Activated CD8-positive, alpha-beta memory T cell treated with anti-CD3 and anti-CD28 coated beads, Interleukin-2, amount 50 U/mL, for 24 hours (primary cell): ENCODE measurements at regions not wholly inside any gene's neighbourhood (a gene's known extent, or its start where the extent isn't known, plus 50 kb on each side); places are given as distances from the start of the nearest gene placed in this dataset.
"Not testable (repeated sequence)": the region's sequence is repeated elsewhere in the genome, so short reads cannot be mapped to it uniquely, and the experiment has no call there.

Experiments used
- DNase-seq: peaks from one replicate; pipeline ENCODE4 v3.0.0-alpha.2; 2020; ENCODE audit errors: extremely low read depth

DNA sequence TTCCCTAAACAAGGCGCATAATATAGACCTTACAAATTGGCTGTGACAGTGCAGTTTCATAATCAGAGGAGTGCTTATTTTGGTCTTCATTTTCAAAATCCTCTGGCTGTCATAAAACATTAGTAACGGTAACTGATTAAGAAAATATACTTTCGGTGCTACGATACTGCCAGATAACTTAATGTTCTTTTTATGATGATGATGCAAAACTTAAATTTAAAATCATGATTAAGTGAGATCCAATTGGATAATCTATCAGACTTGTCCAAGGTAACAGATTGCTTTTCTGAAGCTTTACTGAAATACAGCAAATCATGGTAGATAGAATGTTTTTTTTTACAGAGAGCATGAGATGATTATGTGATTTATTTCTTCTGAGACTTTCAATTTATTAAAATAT, 364.2 kb upstream of the CNTN3 start:
- DNase-seq: no peak

DNA sequence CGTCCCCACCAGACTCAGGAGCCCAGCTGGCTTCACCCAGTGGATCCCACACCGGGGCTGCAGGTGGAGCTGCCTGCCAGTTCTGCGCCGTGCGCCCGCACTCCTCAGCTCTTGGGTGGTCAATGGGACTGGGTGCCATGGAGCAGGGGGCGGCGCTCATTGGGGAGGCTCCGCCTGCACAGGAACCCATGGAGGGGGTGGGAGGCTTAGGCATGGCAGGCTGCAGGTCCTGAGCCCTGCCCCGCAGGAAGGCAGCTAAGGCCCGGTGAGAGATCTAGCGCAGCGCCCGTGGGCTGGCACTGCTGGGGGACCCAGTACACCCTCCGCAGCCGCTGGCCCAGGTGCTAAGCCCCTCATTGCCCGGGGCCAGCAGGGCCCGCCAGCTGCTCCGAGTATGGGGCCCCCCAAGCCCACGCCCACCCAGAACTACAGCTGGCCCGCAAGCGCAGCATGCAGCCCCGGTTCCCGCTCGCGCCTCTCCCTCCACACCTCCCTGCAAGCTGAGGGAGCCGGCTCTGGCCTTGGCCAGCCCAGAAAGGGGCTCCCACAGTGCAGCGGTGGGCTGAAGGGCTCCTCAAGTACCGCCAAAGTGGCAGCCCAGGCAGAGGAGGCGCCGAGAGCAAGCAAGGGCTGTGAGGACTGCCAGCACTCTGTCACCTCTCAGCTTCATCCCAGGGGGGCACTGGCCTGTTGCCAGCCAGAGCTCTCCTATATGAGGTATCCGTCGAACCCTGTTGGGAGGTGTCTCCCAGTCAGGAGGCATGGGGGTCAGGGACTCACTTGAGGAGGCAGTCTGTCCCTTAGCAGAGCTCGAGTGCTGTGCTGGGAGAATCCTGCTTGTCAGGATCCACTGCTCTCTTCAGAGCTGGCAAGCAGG, 370.8 kb upstream of the CNTN3 start:
- DNase-seq: not testable (repeated sequence)

DNA sequence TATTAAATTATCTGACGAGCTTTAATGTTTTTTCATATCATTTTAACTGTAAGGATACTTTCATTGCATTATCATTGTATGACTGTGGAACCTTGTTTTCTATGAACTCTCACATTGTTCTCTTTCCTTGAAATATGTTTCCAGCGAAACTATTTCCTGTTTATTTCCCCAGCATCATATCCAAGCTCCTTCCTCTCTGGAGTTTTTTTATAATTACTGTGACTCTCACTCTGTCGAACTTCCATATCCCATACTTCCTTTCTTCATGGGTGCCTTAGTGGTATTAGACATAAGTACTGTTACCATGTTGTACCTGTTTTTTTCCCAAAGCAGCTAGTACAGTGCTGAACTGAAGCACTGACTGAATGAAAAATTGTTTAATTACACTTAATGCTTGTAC, 373.6 kb upstream of the CNTN3 start:
- DNase-seq: no peak

DNA sequence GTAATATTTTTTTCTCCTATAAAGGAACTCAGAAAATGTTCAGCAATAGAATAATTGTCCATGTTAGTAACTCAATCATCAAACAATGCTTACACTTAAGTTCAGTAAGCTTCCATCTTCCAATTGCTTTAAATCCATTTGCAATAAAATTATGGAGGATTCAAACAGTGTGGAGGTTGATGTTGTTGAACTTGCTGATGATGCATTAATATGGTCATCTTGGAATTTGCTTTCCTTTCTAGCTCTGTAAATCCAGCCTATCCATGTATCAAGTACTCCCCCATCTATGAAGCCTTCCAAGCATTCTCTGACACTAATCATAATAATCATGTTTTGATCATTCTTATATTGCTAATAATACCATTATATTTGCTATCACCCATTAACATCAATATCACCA, 378.4 kb upstream of the CNTN3 start:
- DNase-seq: no peak

DNA sequence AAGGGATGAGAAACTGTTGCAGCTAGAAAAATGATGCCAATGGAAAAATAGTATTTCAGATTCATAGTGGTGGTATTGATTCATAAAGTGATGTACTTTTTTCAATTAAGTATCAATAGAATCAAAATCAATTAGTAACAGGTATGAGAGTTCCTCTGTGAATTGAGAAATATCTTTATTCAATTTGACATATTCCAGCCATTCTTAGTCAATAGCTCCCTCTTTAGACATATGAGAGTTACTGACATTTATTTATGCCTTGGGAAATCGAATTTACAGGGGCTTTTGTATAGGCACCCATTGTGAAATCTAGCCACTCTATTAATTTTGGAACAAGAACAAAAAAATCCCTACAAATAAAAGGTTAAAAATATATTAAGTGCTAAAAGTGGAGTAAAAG, 386.9 kb upstream of the CNTN3 start:
- DNase-seq: no peak

DNA sequence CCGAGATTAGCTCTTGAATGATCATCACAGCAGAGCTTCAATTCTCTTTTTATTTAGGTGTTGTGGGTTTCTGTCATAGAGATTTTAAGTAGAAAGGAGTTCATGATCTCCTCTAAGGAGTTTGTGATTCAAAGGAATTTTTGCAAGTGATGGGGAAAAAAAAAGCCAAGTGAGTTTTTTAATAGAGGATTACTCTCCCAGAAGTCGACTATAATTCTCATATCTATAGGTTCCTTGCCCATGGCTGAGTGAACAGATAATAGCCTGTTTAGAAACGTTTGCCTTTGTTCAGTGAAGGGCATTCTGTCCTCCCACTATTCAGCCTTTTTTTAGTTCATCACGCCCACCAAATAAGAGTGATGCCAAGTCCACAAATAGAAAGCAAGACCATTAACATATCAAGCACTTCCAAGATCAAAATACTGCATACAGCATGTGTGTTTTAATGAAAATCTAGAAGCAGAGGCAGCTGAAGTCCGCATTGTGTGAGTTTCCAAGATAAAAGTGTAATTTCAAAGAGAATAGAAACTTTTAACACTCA, 398.4 kb upstream of the CNTN3 start:
- DNase-seq: no peak

DNA sequence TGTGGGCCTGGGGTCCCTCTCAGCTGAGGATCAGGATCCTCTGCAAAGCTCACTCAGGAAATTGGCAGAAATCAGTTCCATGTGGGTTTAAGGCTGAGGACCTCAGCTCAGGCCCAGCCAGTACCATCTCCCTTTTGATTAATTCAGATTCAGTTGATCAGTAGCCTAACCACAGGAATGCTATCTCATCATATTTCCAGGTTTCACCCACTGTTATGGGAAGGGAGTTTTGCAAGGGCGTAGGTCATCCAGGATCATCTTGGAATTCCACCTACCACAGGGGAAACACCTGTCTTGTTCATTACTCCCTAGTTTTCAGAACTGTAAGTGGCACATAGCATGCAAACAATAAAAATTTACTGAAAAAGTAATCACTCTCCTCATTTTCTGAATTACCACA, 399.5 kb upstream of the CNTN3 start:
- DNase-seq: no peak

DNA sequence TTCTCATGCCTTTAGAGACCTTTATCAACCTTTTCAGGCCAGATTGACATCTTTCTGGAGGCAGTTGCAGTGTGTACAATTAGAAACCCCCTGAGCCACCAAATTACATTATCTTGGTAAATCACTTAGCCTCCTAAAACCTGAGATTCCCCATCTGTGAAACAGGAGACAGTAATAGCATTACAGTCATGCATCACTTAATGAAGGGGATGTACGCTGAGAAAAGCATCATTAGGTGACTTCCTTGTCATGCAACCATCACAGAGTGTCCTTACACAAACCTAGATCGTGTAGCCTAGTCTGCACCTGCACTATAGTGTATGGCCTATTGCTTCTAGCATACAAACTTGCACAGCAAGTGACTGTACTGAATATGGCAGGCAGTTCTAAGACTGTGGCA, 400.8 kb upstream of the CNTN3 start:
- DNase-seq: no peak

DNA sequence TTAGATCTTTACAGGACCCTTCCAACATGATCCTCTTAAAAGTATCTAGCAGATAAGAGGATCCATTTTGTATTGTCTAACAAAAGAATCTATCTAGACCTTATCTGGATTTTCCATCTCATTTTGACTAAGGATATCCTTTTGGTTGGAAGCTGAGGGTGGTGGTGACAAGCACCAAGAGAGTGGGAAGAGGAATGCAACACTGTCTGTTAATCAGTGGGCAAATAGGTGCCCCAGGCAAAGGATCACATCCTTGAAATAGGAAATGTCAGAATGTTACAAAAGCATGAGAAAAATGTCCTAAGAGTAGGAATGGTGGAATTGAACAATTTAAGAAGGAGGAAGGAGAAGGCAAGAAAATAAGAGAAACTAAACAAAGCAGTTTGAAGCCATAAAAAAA, 420.7 kb upstream of the CNTN3 start:
- no peak for DNase-seq

DNA sequence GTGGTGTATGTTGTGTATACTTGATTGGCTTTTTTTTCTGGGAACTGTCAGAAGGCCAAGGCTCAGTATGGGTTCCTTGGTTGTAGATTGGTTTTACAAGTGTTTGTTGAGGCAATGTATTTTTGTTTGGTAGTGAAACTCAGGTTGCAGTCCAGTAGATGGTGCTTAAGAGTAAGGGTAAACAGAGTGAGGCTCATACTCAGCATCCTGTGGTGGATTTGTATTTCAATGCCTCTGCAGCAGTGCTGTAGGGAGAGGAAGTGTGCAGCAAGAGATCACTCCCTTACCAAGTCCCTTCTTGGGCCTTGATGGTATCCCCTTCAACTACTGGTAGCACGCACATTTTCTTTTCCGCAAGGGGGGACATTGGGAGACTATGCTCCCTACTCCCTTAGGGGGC, 428.5 kb upstream of the CNTN3 start:
- DNase-seq: no peak

DNA sequence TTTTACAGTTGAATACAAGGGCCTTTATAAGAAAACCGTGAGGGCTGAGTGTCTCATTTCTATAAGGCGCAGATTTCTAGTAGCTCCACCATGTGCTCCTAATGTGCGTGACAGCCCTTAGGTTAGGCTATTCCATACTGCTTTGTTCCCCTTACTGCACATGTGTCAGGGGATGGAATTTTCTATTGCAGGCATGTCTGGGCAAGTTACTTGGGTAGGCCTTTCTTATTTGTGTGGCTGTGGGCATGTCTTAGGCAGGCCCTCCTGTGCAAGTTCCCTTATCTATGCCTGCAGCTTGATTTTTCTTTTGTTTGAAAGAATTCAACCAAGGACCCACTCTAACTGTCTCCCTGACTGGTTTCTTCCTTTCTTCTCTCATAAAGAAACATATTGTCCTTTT, 434.2 kb upstream of the CNTN3 start:
- DNase-seq: no peak

DNA sequence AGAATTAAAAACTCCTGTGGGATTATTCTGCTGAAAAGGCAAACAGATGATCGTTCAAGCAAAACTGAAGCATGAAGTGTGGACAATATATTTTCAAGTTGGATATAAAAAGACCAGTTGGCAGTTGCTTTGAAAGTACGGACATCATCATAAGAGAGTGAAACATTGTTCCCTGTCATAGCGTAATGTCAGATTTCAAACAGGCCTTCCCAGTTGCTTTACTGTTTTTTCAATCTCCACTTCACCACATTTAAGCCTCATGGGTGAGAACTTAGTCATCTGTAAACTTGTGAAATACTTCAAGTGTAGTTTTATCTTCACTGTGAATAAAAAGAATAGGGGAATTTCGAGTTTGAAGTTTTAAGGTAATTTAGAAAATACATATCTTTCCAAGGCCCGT, 435.1 kb upstream of the CNTN3 start:
- DNase-seq: no peak

DNA sequence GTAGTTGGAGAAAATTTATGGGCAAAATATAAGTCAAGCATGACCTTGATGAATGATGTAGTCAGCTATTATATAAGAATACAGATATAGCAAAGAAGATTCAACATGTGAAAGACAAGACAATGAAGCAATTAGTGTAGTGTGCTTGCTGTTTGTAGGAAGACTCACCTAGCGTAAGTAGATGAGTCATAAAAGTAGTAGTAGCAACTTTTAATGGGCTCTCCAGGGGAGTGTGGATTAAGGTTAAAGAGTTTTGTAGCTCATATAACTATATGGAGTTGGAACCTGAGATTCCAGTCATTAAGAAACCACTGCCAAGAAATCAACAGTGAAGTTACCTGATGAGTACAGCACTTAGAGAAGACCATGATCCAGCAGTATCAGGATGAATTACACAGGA, 444.7 kb upstream of the CNTN3 start:
- no peak for DNase-seq

DNA sequence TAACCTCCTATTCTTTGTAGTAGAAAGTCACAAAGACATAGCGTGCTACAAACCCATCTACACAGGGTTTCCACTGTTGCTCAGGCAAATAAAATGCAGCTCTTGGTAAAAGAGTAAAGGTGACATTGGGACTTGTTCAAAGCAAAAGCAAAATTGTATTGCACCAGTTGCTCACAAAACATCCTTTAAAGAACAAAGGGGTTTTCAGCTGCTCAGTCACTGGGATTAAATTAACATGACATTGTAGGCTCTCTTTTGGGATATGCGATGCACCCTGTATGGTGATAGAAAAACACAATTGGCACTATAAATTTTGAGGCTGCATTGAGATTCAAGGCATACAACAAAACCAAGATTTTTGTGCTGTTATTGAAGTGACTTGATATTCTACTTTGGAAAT, 447.3 kb upstream of the CNTN3 start:
- DNase-seq: no peak

DNA sequence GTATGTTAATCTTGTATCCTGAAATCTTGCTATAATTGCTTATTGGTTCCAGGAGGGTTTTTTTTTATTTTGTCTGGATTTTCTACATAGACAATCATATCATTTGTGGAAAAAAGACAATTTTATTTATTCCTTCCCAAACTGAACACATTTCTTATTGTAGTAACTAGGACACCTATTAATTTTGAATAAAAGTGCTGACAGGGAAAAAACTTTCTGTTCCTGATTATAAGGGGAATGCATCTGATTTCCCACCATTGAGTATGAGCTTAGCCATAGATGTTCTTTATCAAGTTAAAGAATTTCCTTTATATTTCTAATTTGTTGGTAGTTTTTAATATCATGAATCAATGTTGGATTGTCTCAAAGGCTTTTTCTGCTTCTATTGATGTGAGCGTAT, 460.7 kb upstream of the CNTN3 start:
- no peak for DNase-seq

DNA sequence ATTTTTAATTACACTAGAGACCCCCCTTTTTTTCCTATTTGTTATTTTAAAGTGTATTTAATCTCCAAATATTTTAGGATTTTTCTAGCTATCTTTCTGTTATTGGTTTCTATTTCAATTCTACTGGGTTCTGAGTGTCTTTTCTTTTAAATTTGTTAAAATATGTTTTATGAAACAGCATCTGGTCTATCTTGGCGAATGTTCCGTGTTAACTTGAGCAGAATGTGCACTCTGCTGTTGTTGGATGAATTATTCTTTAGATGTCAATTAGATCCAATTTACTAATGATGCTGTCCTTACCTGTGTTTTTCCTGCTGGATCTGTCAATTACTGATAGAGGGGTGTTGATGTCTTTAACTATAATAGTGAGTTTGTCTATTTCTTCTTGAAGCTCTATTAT, 462.0 kb upstream of the CNTN3 start:
- no peak for DNase-seq

DNA sequence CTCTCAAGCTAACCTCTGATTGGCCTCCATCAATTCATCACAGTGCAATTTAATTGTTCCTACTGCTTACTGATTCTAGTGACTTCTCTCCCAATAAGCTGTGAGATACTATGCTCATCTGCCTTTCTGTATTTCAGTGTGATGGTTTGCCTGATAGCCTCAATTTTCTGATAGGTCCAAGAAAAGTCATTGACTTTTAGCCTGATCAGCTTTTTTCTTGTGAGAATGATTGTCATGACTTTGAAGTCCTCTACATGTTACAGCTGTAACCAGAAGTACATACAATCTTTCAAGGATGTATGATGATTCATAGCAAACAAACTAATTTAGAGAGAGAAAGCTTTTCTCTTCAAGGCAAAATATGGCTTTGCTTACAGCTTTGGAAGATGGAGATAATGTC, 463.8 kb upstream of the CNTN3 start:
- no peak for DNase-seq

DNA sequence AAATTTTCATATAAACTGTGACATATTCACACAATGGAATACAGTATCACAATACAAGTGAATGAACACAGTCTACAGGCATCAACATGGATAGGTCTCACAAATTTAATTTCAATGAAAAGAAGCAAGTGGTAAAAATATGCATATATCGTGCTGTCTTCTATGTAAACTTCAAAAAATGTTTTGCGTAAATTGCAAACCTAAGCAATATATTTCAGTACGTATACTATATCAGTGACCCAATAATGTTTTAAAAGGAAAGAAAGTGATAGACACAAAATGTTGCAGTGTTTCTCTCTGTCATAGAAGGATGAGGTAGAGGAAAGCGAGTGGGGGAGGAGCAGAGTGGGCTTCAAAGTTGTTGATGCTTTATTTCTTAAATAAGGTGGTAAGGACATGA, 468.4 kb upstream of the CNTN3 start:
- DNase-seq: no peak

DNA sequence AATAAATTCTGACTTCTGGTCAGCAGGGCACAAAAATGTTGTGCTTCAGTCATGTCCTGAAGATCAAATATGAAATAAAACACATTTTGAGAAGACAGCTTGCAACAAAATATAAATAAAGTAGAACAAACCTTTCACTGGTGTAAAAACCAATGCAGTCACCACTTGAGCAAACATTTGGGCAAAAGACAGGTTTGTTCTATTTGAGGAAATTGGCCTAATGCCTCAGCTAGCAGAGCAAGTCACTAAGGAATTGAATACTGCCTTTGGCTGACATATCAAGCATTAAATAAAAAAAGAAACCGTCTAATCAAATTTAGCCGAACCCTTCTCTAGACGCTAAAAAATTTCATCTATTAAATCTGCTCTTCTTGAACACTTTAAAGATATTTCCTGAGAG, 475.4 kb upstream of the CNTN3 start:
- DNase-seq: no peak

DNA sequence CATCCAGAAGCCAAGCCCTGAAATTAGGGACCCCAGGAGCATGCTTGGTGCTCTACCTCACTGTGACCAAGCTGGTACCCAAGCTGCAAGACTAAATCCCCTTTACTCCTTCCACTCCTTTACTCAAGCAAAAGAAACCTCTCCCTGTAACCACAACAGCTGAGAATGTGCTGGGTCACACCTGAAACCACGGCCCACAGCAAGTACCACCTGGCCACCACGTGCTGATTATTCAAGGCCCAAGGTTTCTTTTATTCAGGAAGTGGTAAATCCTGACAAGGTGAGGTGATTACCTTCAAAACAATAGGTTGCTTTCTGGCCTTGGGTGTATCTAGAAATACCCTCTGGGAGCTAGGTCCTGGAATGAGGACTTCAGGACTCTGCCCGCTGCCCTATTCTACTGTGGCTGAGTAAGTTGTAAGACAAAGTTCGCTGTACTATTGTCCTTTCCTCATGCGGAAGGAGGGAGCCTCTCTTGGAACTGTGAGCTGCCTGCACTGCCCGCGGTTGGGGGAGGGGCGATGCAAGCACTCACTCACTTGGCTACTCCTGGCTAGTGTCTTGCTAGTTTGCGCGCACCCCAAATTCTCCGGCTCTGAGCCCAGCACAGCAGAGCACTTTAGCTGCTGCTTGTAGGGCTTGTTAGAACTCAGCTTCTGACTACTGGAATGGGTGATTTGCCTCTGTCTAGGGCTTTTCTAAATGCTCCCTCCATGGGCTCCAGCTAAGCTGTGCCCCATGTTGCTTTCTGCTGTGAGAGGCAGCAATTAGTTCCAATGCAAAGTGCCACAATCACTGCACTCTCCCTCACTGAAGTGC, 487.1 kb upstream of the CNTN3 start:
- no peak for DNase-seq

DNA sequence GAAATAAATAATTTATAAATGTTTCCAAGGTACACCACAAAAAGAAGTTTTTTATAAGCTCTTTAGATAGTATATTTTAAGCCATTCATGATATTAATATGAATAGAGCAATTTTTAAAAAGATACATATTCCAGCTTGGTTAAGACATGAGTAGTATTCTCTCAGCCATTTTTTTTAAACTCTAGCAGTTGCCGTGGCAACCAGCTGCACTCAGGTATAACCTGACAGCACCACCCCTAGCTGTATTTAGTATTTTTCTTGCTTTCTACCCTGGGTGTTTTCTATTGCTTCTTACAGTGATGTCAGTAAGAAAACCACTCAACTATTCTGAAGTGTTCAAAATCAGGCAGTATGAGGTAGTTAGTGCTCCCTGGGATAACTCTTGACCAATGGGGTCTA, 496.3 kb upstream of the CNTN3 start:
- no peak for DNase-seq

DNA sequence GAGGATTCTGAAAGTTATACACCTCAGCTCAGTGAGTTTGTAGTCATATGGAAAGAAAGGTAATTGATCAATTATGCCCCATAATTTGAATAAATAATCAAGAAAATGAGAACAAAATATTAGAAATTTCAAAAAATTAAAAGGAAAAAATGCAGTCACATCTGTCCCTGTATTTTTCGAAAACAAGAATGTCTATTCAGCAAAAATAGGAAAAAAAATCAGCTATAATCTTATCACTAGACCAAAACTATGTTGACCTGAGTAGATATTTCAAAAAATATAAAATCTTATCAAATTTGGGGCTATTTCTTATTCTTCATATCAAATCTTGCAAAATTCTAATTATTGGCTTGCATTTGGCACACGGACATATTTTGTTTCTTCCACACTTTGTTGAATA, 501.2 kb upstream of the CNTN3 start:
- DNase-seq: no peak

DNA sequence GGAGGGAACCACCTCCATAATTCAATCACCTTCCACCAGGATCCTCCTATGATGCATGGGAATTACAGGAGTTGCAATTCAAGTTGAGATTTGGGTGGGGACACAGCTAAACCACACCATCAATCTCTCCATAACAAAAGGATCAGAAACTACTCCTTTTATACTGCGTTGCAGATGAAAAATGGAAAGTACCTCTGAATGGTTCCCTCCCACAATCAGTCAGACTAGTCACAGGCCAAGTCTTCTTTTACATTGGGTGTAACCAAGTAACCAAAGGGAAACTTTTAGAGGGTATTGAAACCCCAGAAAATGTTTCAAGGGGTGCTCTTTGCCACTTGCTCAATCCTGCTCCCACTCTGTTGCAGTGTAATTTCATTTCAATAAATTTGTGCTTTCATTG, 504.3 kb upstream of the CNTN3 start:
- no peak for DNase-seq
